Stimulated activated CD4-positive, alpha-beta T cell treated with anti-CD3 and anti-CD28 coated beads, TNF-alpha, amount 100 ng/mL, for 4 hours (primary cell): ENCODE measurements at regions not wholly inside any gene's neighbourhood (a gene's known extent, or its start where the extent isn't known, plus 50 kb on each side); places are given as distances from the start of the nearest gene placed in this dataset.

Experiments used
- DNase-seq, 3 experiments: peaks; one replicate each; pipeline ENCODE4 v3.0.0-alpha.2; 2020; ENCODE audit warnings: low read depth in 3 of 3

DNA sequence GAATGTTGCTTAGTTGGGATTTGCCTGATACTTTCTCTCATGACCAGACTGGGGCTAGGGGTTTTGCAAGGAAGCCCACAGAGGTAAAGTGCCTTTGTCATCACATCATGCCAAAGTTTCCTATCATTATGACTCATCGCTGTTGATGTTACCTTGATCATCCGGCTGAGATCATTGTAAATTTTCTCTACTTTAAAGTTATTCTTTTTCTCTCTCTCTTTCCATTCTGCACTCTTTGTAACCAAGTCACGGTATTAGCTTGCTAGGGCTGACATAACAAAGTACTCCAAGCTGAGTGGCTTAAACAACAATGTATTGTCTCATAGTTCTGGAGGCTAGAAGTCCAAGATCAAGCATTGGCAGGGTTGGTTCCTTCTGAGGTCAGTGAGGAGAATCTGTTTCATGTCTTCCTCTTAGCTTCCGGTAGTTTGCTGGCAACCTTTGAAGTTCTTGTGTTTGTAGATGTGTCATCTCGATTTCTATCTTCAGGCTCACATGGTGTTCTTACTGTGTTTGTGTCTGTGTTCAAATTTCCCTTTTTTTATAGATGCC is 113.0 kb downstream of the DTHD1 start:
- peak; percentile 1 to 24 (median 2) for DNase-seq

DNA sequence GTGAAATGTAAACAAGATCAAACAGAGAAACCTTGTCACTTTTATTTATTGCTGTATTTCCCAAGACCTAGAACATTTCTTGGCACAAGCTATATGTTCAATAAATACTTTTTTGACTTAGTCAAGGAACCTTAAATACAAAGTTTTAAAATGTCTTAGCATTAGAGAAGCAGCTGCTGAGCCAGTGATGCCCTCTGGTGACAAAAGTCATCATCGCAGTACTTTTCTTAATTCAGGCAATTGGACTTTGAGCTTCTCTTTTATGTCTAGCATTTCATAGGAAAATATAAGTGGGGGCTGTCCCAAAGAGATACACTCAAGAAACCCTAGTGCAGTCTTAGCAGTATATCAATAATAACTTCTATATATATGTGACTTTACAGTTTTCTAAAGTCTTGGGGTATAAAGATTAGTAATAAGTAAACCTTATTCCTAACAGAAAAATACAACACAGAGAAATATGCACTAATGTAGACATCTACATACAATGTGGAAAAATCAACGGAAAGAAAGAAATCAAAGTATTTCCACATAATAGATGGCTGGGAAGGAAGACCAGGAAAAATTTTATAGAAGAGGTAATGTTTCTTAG is 118.4 kb downstream of the DTHD1 start:
- peak in 2 of 3 experiments; percentile 16 to 32 for DNase-seq

DNA sequence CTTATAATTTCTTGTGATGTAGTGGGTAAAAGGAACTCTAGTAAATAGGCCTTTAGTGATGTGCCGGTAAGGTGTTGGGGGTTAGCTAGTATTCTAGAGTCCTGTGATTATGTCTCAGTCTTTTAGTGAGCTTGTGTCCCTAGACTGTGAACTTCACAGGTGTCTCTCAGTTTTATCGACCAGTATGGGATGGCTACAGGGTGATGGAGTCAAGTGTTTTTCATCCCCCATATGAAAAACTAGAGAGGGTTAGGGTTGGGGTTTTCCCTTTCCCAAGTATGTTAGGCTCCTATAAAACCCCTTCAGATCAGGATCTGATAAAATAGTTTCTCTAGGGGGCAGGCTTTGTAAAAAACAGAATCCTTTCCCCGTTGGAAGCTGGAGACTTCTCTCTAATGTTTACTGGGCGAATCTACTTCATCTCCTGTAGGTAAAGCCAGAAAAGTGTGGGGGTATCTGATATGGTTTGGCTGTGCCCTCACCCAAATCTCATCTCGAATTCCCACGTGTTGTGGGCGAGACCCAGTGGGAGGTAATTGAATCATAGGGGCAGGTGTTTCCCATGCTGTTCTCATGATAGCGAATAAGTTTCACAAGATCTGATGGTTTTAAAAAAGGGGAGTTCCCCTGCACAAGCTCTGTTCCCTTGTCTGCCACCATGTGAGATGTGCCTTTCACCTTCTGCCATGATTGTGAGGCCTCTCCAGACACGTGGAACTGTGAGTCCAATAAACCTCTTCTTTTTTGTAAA is 120.8 kb downstream of the DTHD1 start:
- no peak for DNase-seq

DNA sequence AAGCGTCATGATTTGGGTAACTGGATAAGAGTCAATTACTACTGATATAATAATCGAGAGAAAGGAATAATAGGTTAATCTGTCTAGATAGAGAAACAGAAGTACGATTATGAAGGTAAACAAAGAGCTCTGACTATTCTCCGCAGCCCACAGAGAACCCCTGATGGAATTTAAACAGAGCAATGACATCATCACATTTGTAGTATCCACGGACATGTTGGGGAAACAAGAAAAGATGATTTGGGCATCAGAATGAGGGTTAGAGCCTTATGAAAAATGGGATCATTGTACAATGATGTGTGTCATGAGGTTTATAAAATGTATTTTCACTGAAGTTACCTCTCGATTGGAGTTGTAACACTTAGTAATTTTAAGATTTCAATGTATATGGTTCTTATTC is 129.9 kb downstream of the DTHD1 start:
- DNase-seq: no peak

DNA sequence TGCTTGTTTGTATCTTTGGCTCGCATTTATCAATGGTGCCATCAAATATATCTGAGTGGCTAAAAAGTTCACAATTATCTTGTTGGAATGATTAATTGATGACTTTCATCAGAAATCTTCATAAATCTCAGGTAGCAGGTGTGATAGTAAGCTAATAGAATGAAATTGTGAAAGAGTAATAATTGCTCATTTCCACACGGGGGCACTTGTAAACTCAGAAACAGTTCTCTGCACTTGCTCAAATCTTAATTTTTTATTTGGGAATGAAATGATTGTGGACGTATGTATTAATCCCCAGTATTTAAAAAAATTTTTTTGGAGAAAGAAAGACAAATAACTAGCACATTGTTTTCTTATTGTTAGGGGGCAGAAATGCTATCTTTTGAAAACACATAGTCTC is 132.8 kb downstream of the DTHD1 start:
- DNase-seq: no peak

DNA sequence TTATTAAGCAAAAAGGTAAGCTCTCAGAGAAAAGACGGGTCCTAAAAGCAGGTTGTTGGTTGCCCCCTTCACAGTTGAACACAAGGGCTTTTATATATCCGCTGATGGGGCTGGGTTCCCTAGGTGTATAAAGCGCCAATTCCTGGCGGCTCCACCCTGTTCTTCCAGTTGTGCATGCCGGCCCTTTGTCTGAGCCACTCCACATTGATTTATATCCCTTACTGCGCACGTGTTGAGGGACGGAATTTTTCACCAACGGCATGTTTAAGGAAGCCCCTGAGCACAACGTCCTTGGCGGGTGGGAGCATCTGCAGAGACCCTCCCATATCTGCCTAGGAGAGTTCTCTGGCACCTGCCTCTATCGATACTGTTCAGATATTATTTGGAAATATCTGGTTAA is 135.7 kb downstream of the DTHD1 start:
- no peak for DNase-seq

- no peak for DNase-seq
These were observed 138.8 kb downstream of the DTHD1 start for GRCh38 chr4:36420111-36420679.

GRCh38 chr4:36422607-36423006 is 141.2 kb downstream of the DTHD1 start:
- no peak for DNase-seq

DNA sequence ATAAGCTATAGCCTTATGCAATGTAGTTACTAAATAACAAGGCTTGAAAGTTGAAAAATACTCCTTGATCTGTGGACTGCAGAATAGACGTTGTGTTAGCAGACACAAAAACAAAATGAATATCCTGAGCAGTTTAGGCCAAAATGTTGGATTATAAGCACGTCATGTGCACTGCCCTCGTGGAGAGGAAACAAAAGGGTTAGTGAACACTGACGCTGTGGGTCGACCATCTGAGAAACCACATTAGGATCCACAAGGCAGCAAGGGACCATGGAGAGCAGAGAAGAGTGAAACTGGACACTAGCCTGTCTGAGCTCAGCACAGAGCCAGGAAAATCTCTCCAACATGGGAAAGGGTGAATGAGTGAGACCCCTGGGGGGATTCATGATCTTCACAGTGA is 145.3 kb downstream of the DTHD1 start:
- no peak for DNase-seq

GRCh38 chr4:36427696-36428095 is 146.3 kb downstream of the DTHD1 start:
- no peak for DNase-seq

DNA sequence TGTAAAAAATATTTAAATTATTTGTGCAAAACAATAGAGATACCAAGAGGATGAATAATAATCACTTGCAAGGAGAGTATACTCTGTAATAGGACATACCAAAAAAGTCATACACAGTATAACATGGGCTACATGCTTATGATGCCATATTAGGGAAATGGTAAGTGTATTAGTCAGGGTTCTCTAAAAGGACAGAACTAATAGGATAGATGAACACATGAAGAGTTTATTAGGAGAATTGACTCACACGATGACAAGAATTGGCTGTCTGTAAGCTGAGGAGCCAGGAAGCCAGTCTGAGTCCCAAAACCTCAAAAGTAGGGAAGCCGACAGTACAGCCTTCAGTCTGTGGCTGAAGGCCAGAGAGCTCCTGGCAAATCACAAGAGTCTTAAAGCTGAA is 151.2 kb downstream of the DTHD1 start:
- no peak for DNase-seq

DNA sequence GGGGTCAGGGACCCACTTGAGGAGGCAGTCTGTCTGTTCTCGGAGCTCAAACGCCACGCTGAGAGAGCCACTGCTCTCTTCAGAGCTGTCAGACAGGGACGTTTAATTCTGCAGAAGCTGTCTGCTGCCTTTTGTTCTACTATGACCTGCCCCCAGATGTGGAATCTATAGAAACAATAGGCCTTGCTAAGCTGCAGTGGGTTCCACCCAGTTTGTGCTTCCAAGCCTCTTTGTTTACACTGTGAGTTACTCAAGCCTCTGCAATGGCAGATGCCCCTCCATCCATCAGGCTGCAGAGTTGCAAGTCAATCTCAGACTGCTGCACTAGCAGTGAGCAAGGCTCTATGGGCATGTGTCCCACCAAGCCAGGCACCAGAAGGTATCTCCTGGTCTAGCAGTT is 158.1 kb downstream of the DTHD1 start:
- DNase-seq: no peak

GRCh38 chr4:36445480-36445879 is 164.1 kb downstream of the DTHD1 start:
- DNase-seq: no peak

DNA sequence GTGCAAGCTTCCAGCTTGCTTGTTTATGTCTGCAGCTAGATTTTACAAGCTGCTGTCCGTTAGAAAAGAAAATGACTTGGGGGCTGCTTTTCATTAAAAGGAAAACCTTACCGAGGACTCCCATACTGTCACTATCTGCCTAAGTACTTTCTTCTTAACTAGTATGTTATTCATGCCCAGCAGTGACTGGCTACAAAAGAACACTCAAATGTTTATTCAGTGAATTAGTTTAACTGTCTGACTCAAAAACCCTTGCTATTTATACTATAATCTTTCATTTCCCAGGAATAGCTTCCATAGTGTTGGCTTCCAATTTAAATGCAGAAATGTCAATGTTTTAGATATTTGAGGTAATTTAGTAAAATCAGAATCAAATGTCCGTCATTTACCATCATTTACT is 164.9 kb downstream of the DTHD1 start:
- DNase-seq: no peak

- DNase-seq: no peak
These were observed 179.9 kb downstream of the DTHD1 start for GRCh38 chr4:36461344-36461743.

GRCh38 chr4:36467670-36468069 is 186.3 kb downstream of the DTHD1 start:
- no peak for DNase-seq

- DNase-seq: no peak
These were observed 190.5 kb downstream of the DTHD1 start for GRCh38 chr4:36471903-36472302.

- DNase-seq: no peak
These were observed 194.7 kb downstream of the DTHD1 start for GRCh38 chr4:36476135-36476534.

DNA sequence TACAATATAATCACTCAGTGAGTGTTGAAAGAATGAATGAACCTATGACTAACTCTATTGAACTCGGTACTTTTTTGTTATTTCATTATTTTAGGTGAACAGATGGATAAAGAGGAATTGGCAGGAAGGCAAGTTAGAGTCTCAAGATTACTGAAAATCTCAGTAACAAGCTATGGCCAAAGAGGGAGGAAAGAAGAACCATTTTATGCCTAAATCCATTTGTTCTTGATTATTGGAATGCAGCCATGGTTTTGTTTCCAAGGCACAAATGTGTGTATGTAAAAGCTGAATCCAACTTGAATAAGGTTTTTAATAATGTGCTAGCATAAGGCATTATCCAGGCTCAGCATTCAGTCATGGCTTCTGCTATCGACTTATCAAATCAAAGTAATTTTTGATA is 196.4 kb downstream of the DTHD1 start:
- no peak for DNase-seq

GRCh38 chr4:36485885-36486284 is 204.5 kb downstream of the DTHD1 start:
- DNase-seq: no peak

DNA sequence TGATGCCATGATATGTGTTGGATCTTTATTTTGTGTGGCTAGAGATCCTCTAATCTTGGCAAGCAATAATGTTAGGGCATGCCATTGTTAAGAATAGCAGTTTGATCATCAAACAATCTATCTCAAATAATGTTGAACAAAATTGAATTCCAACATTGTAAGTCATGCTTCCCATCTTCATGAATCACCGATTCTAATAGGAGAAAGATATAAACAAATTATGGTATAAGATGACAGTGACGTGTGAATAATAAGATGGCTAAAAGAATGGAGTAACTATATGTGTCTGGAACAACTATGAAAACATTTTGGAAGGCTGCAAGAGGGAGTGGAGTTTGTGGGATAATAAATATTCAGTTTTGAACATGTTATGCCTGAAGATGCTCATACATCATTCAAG is 208.4 kb downstream of the DTHD1 start:
- DNase-seq: no peak

DNA sequence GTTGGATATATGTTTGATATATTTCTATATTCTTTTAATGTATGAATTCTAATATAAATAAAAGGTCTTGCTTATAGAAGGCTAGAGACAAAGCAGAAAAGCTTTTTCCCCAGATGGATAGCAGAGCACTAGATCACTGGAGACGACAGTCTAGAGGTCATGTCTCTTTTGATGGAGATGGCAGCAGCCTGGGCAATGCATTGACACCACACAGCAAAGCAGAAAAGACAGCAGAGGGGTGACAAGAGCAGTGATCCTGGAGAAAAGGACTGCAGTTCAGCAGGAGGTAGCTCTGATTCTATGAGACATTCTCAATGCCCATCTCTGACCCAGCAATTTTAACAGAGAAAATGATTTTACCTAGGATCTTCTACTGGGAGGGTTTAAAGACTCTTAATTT is 210.6 kb downstream of the DTHD1 start:
- no peak for DNase-seq

DNA sequence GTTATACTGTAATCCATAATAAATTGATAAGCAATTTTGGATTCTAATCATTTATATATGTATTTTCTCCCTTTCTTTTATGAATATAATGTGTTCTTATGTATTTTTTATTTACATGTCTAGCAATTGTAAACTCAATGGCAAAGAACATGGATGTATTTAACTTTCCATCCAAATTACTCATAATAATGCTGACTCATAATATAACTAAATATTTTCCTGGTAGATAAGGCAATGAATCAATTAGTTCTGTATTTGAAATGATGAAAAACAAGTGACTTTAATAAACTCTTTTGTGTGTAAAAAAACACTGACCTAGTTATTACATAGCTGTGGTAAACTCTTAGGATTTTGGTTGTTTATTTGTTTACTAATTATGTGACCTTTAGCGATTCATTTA is 211.2 kb downstream of the DTHD1 start:
- DNase-seq: no peak
